IgD-negative memory B cell (primary cell): ENCODE measurements at regions not wholly inside any gene's neighbourhood (a gene's known extent, or its start where the extent isn't known, plus 50 kb on each side); places are given as distances from the start of the nearest gene placed in this dataset.

ENCODE experiments used
- H3K27ac Mint-ChIP-seq, 3 donors: one replicate each; pipeline ENCODE4 v1.8.0; 2020 to 2022; ENCODE audit warnings: mild to moderate bottlenecking in 3 of 3, mixed read lengths in 3 of 3, moderate library complexity in 1 of 3
- H3K27me3 Mint-ChIP-seq: one replicate; pipeline ENCODE4 v1.8.0; 2021; ENCODE audit warnings: mixed read lengths
- H3K36me3 Mint-ChIP-seq: one replicate; pipeline ENCODE4 v1.8.0; 2020; ENCODE audit warnings: mild to moderate bottlenecking, mixed read lengths
- H3K4me1 Mint-ChIP-seq, 3 donors: one replicate each; pipeline ENCODE4 v1.8.0; 2020 to 2022; ENCODE audit warnings: mixed read lengths in 3 of 3, mild to moderate bottlenecking in 1 of 3
- H3K4me3 Mint-ChIP-seq, 4 donors: one replicate each; pipeline ENCODE4 v1.8.0; 2020 to 2022; ENCODE audit warnings: mild to moderate bottlenecking in 4 of 4, mixed read lengths in 4 of 4, moderate library complexity in 3 of 4
- H3K9me3 Mint-ChIP-seq, 3 donors: one replicate each; pipeline ENCODE4 v1.8.0; 2020 to 2021; ENCODE audit warnings: mixed read lengths in 3 of 3, mild to moderate bottlenecking in 1 of 3

GRCh38 chr4:153122855-153123254, 81.4 kb upstream of the TRIM2 start:
- Mint-ChIP-seq H3K27me3 (peaks cover 1% of the 10 kb centered on the region), H3K4me1 (peaks cover 0 to 1% (median 0%) of the 10 kb centered on the region in 3 donors), H3K36me3 (peaks cover 2% of the 10 kb centered on the region), H3K27ac (no peak overlapping the region), H3K9me3 (no peaks in the 10 kb centered on the region), H3K4me3 (no peak overlapping the region)

- Mint-ChIP-seq H3K27ac (peak overlapping the region in 1 of 3 donors; percentile 47), H3K27me3 (peaks cover 2% of the 10 kb centered on the region), H3K4me1 (peaks cover 0 to 2% (median 0%) of the 10 kb centered on the region in 3 donors)
Observed at GRCh38 chr4:153126137-153126536, 78.1 kb upstream of the TRIM2 start.

GRCh38 chr4:153127760-153128494, 76.3 kb upstream of the TRIM2 start:
- peak overlapping the region in 2 of 3 donors; percentile 31 to 43 for H3K27ac Mint-ChIP-seq
- H3K4me1 Mint-ChIP-seq: peaks cover 0 to 2% (median 0%) of the 10 kb centered on the region in 3 donors
- peaks cover 2% of the 10 kb centered on the region for H3K27me3 Mint-ChIP-seq
- no peaks in the 10 kb centered on the region for H3K9me3 Mint-ChIP-seq
- peaks cover 2% of the 10 kb centered on the region for H3K36me3 Mint-ChIP-seq
- no peak overlapping the region for H3K4me3 Mint-ChIP-seq

More at GRCh38 chr4:153126137-153126536, 78.1 kb upstream of the TRIM2 start:
- H3K9me3 Mint-ChIP-seq: no peaks in the 10 kb centered on the region
- no peak overlapping the region for H3K4me3 Mint-ChIP-seq
- H3K36me3 Mint-ChIP-seq: peaks cover 2% of the 10 kb centered on the region

DNA sequence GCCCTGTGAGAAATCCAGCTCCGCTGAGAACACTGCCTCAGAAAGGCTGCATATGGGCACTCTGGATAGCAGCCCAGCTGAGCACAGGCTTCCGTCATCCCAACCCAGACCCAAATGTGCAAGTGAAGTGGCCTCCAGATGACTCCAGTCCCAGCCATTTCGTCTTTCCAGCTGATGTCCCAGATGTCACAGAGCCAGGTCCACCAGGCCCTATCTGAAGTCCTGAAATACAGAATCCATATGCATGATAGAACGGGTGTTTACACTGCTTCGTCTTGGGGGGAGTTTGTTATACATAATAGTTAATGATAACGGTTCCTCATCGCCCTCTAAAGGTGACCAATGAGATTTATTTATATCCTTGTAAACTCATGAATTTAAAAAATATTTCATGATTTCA, 72.6 kb upstream of the TRIM2 start:
- H3K4me3 Mint-ChIP-seq: no peak overlapping the region
- H3K9me3 Mint-ChIP-seq: no peaks in the 10 kb centered on the region
- H3K27ac Mint-ChIP-seq: no peak overlapping the region
- H3K27me3 Mint-ChIP-seq: peaks cover 17% of the 10 kb centered on the region
- peaks cover 11 to 12% (median 12%) of the 10 kb centered on the region in 3 donors for H3K4me1 Mint-ChIP-seq
- no peaks in the 10 kb centered on the region for H3K36me3 Mint-ChIP-seq

DNA sequence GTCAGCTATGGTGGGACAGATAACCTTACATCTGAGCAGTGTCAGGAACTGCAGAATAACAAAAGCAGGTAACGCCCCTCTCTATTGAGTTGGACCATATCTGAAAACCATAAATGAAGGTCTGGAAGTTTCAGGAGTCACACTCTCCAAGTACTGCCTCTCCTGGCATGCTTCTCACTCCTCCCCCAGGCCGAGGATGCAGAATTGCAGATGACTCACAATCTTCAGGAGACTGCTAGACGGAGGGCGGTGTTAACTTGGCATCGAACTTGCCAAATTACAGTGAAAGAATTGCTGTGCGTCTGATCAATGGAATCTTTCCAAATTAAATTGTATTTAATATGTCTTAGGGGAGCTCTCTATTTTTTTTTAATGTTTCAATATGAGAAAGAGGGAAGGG, 67.1 kb upstream of the TRIM2 start:
- Mint-ChIP-seq H3K4me1 (peaks cover 14 to 17% (median 15%) of the 10 kb centered on the region in 3 donors), H3K27me3 (peaks cover 22% of the 10 kb centered on the region), H3K9me3 (no peaks in the 10 kb centered on the region), H3K27ac (no peak overlapping the region), H3K4me3 (no peak overlapping the region), H3K36me3 (no peaks in the 10 kb centered on the region)

GRCh38 chr4:153137677-153138630, 66.3 kb upstream of the TRIM2 start:
- H3K9me3 Mint-ChIP-seq: no peaks in the 10 kb centered on the region

GRCh38 chr4:153138736-153139135, 65.5 kb upstream of the TRIM2 start:
- Mint-ChIP-seq H3K27ac (no peak overlapping the region), H3K27me3 (peaks cover 23% of the 10 kb centered on the region), H3K9me3 (no peaks in the 10 kb centered on the region), H3K36me3 (no peaks in the 10 kb centered on the region), H3K4me3 (peak overlapping the region in 1 of 4 donors; percentile 23), H3K4me1 (peaks cover 14 to 17% (median 15%) of the 10 kb centered on the region in 3 donors)

More at GRCh38 chr4:153137677-153138630, 66.3 kb upstream of the TRIM2 start:
- Mint-ChIP-seq H3K36me3 (no peaks in the 10 kb centered on the region), H3K4me1 (peaks cover 14 to 17% (median 15%) of the 10 kb centered on the region in 3 donors), H3K27ac (no peak overlapping the region), H3K27me3 (peaks cover 23% of the 10 kb centered on the region), H3K4me3 (no peak overlapping the region)

DNA sequence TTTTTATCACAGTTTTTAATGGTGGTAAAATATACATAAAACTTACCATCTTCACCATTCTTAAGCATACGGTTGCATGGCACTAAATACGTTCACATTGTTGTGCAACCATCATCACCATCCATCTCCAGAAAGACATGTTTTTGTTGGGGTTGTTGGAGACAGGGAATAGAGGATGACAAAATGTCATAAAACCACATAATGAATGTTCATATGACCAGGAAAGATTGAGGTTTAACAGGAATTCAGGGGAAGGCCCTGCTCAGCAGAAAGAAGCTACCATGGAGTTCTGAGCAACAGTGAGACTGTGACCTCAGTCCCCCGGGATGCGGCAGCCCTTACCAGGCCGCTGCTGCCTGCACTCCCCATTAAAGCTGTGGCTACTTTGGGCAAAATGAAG, 63.9 kb upstream of the TRIM2 start:
- no peaks in the 10 kb centered on the region for H3K9me3 Mint-ChIP-seq
- H3K36me3 Mint-ChIP-seq: no peaks in the 10 kb centered on the region
- H3K4me3 Mint-ChIP-seq: no peak overlapping the region
- no peak overlapping the region for H3K27ac Mint-ChIP-seq
- peaks cover 11% of the 10 kb centered on the region for H3K27me3 Mint-ChIP-seq
- H3K4me1 Mint-ChIP-seq: peaks cover 4 to 6% (median 4%) of the 10 kb centered on the region in 3 donors

- H3K4me3 Mint-ChIP-seq: no peak overlapping the region
- H3K27me3 Mint-ChIP-seq: peaks cover 8% of the 10 kb centered on the region
- H3K9me3 Mint-ChIP-seq: no peaks in the 10 kb centered on the region
- H3K4me1 Mint-ChIP-seq: peaks cover 4 to 5% (median 4%) of the 10 kb centered on the region in 3 donors
- no peaks in the 10 kb centered on the region for H3K36me3 Mint-ChIP-seq
- H3K27ac Mint-ChIP-seq: no peak overlapping the region
Observed at GRCh38 chr4:153141238-153141637, 63.0 kb upstream of the TRIM2 start.

DNA sequence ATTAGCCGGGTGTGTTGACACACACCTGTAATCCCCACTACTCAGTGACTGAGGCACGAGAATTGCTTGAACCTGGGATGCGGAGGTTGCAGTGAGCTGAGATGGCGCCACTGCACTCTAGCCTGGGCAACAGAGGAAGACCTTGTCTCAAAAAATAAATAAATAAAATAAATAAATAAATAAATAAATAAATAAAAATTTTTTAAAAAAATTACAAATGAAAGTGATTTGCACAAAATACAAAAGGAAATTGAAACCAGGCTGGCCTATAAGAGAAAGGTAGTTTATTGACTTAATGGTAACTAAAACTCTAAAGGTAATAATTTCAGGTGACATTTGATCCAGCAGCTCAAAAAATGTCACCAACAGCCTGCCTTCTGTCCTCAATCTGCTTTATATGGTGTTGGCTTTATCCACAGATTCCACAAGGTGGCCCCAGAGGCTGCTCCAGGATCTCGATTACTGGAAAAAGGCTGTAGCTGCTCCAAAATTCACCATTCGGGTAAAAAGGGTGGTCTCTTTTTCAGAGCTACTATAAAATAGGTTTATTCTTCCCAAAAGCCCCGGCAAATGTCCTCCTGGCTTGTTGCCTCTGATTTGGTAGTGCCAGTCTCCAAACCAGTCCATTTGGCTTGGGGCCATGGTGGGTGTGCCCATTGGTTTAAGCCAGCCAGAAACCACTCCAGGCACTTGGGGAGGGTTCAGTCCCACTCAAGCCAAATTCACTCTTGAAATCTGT, 61.4 kb upstream of the TRIM2 start:
- peaks cover 4 to 9% (median 4%) of the 10 kb centered on the region in 3 donors for H3K4me1 Mint-ChIP-seq
- H3K27me3 Mint-ChIP-seq: peaks cover 9% of the 10 kb centered on the region
- no peaks in the 10 kb centered on the region for H3K36me3 Mint-ChIP-seq
- no peak overlapping the region for H3K4me3 Mint-ChIP-seq
- no peak overlapping the region for H3K27ac Mint-ChIP-seq
- H3K9me3 Mint-ChIP-seq: no peaks in the 10 kb centered on the region

DNA sequence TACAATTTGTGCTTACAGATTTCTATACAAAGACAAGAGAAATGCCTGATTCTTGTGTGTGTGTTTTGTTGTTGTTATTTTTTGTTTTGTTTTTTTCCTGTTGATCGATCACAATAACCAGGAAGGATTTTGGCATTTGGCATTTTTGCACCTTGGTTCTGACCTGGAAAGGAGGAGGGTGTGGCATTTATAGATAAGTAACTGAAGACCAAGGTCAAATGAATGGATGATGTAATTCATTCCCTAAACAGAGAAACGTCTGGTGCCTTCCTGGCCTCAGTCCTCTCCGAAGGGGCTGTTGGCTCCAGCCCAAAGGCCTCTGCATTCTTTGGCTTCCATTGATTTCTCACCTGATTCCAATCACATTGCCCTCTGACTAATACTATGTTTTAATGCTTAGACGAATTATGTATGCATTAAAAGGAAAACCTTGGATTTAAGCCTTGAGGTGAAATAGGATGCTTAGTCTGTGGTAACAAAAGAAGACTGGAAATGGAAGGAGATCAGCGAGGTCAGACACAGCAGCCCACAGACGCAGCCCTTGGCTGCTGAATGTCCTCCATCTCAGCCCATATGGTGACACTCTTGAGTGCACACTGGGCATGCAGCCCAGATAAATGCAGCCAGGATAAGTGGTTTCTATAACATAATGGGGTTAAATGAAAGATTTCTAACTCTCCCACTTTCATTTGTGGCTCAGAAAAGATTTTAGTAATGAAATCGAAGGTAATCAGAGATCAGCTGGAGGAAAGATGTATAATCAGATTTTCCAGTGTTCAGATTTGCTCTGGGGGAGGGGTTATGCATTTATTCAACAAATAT, 60.5 kb upstream of the TRIM2 start:
- no peaks in the 10 kb centered on the region for H3K36me3 Mint-ChIP-seq
- H3K4me3 Mint-ChIP-seq: no peak overlapping the region
- no peaks in the 10 kb centered on the region for H3K9me3 Mint-ChIP-seq
- peaks cover 8% of the 10 kb centered on the region for H3K27me3 Mint-ChIP-seq
- peaks cover 3 to 7% (median 4%) of the 10 kb centered on the region in 3 donors for H3K4me1 Mint-ChIP-seq
- no peak overlapping the region for H3K27ac Mint-ChIP-seq

DNA sequence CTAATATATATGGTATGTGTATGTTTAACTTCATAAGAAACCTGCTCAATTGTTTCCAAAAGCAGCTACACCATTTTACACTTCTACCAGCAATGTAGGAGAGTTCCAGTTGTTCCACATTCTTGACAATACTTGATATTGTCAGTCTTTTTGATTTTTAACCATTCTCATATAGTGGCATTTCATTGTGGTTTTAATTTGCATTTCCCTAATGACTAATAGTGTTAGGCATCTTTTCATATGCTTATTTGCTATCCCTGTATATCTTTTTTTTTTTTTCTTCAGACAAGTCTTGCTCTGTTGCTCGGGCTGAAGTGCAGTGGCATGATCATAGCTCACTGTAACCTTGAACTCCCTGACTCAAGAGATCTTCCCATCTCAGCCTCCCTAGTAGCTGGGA, 58.2 kb upstream of the TRIM2 start:
- no peak overlapping the region for H3K27ac Mint-ChIP-seq
- no peaks in the 10 kb centered on the region for H3K9me3 Mint-ChIP-seq
- no peaks in the 10 kb centered on the region for H3K36me3 Mint-ChIP-seq
- peaks cover 0 to 3% (median 3%) of the 10 kb centered on the region in 3 donors for H3K4me1 Mint-ChIP-seq
- no peak overlapping the region for H3K4me3 Mint-ChIP-seq
- H3K27me3 Mint-ChIP-seq: peaks cover 5% of the 10 kb centered on the region

GRCh38 chr4:153146961-153147360, 57.3 kb upstream of the TRIM2 start:
- Mint-ChIP-seq H3K4me3 (no peak overlapping the region), H3K27ac (no peak overlapping the region), H3K36me3 (no peaks in the 10 kb centered on the region), H3K4me1 (peaks cover 5 to 10% (median 6%) of the 10 kb centered on the region in 3 donors), H3K27me3 (peaks cover 12% of the 10 kb centered on the region), H3K9me3 (no peaks in the 10 kb centered on the region)

GRCh38 chr4:153148791-153149190, 55.5 kb upstream of the TRIM2 start:
- peaks cover 10 to 23% (median 15%) of the 10 kb centered on the region in 3 donors for H3K4me1 Mint-ChIP-seq
- no peak overlapping the region for H3K27ac Mint-ChIP-seq
- H3K27me3 Mint-ChIP-seq: peaks cover 26% of the 10 kb centered on the region
- H3K4me3 Mint-ChIP-seq: no peak overlapping the region
- no peaks in the 10 kb centered on the region for H3K36me3 Mint-ChIP-seq
- no peaks in the 10 kb centered on the region for H3K9me3 Mint-ChIP-seq
